Loucy (cell line): ENCODE measurements at regions not wholly inside any gene's neighbourhood (a gene's known extent, or its start where the extent isn't known, plus 50 kb on each side); places are given as distances from the start of the nearest gene placed in this dataset.
"Not testable (repeated sequence)": the region's sequence is repeated elsewhere in the genome, so short reads cannot be mapped to it uniquely, and the experiment has no call there.

ENCODE experiments used
- H2AFZ ChIP-seq: fragments of 200-600 bp; sonication (generic); 2 replicates; pipeline ENCODE4 v1.6.0; 2016; ENCODE audit warnings: antibody characterized with exemption, mild to moderate bottlenecking, low read length, moderate library complexity
- H3F3A ChIP-seq: fragments of 200-600 bp; 2 replicates; pipeline ENCODE4 v1.6.0; 2016; ENCODE audit warnings: antibody characterized with exemption, low read depth, mild to moderate bottlenecking
- H3K27me3 ChIP-seq: fragments of 200-600 bp; sonication (generic); 2 replicates; pipeline ENCODE4 v1.6.1; 2014; ENCODE audit warnings: low read length, mild to moderate bottlenecking; ENCODE audit not compliant: insufficient read depth, poor library complexity, severe bottlenecking
- H3K36me3 ChIP-seq: fragments of 200-600 bp; sonication (generic); 2 replicates; pipeline ENCODE4 v1.6.1; 2016; ENCODE audit warnings: low read length; ENCODE audit not compliant: insufficient read depth
- H3K4me1 ChIP-seq: fragments of 200-600 bp; sonication (generic); 2 replicates; pipeline ENCODE4 v1.5.1; 2014; ENCODE audit warnings: low read length, mild to moderate bottlenecking; ENCODE audit not compliant: insufficient read depth, poor library complexity, severe bottlenecking
- H3K4me2 ChIP-seq: fragments of 200-600 bp; sonication (generic); 2 replicates; pipeline ENCODE4 v1.6.0; 2014; ENCODE audit warnings: antibody characterized with exemption, low read length, low read depth, mild to moderate bottlenecking; ENCODE audit not compliant: poor library complexity, severe bottlenecking
- H3K4me3 ChIP-seq: fragments of 200-600 bp; sonication (generic); 2 replicates; pipeline ENCODE4 v1.5.1; 2014; ENCODE audit warnings: low read length, mild to moderate bottlenecking, mixed read lengths; ENCODE audit not compliant: poor library complexity, severe bottlenecking
- H3K79me2 ChIP-seq: fragments of 200-600 bp; sonication (generic); 2 replicates; pipeline ENCODE4 v1.6.1; 2014; ENCODE audit warnings: low read length; ENCODE audit not compliant: insufficient read depth
- H3K9ac ChIP-seq: fragments of 200-600 bp; sonication (generic); 2 replicates; pipeline ENCODE4 v1.6.0; 2014; ENCODE audit warnings: mild to moderate bottlenecking, low read depth, low read length, moderate library complexity; ENCODE audit not compliant: poor library complexity, severe bottlenecking
- H3K9me2 ChIP-seq: fragments of 200-600 bp; sonication (generic); replicated peaks from 2 replicates; pipeline ENCODE4 v1.6.1; 2016; ENCODE audit warnings: low read depth, low read length, mixed read lengths
- H3K9me3 ChIP-seq: fragments of 200-600 bp; sonication (generic); 2 replicates; pipeline ENCODE4 v1.6.1; 2014; ENCODE audit warnings: mild to moderate bottlenecking, antibody characterized with exemption, low read length, low read depth; ENCODE audit not compliant: insufficient read depth
- H4K20me1 ChIP-seq: fragments of 200-600 bp; sonication (generic); 2 replicates; pipeline ENCODE4 v1.6.0; 2014; ENCODE audit warnings: antibody characterized with exemption, low read length, mild to moderate bottlenecking; ENCODE audit not compliant: insufficient read depth, poor library complexity, severe bottlenecking
- CTCF ChIP-seq: fragments of 200-600 bp; sonication (generic); conservative IDR thresholded peaks from 2 replicates; pipeline ENCODE4 v1.5.1; 2014; ENCODE audit warnings: mild to moderate bottlenecking, antibody characterized with exemption, low read length
- EZH2phosphoT487 ChIP-seq: fragments of 200-600 bp; IDR thresholded peaks from 2 replicates; pipeline ENCODE4 v1.6.1; 2018; ENCODE audit warnings: antibody characterized with exemption, mild to moderate bottlenecking, moderate library complexity, borderline replicate concordance

- H3K4me1 ChIP-seq, result no peaks in the 10 kb centered on the region
- no peaks in the 10 kb centered on the region for H3K27me3 ChIP-seq
- H3K36me3 ChIP-seq, result no peaks in the 10 kb centered on the region
- no peaks in the 10 kb centered on the region for H4K20me1 ChIP-seq
- H2AFZ ChIP-seq, result no peak overlapping the region
- no peaks in the 10 kb centered on the region for H3K9me2 ChIP-seq
- H3K9ac ChIP-seq, result no peak overlapping the region
- no peak overlapping the region for H3K4me3 ChIP-seq
- H3K9me3 ChIP-seq, result no peaks in the 10 kb centered on the region
- no peak overlapping the region for H3K4me2 ChIP-seq
- H3F3A ChIP-seq, result no peaks in the 10 kb centered on the region
- H3K79me2 ChIP-seq, result no peaks in the 10 kb centered on the region
- TF ChIP-seq EZH2phosphoT487, result no peak
- TF ChIP-seq CTCF, result no peak
These were observed 84.1 kb upstream of the PRDX6 start for GRCh38 chr1:173392895-173393658.

- no peaks in the 10 kb centered on the region for H3K27me3 ChIP-seq
- no peaks in the 10 kb centered on the region for H4K20me1 ChIP-seq
- no peaks in the 10 kb centered on the region for H3F3A ChIP-seq
- H3K36me3 ChIP-seq, result no peaks in the 10 kb centered on the region
- no peak overlapping the region for H3K4me3 ChIP-seq
- no peaks in the 10 kb centered on the region for H3K9me2 ChIP-seq
- no peaks in the 10 kb centered on the region for H3K9me3 ChIP-seq
- H2AFZ ChIP-seq, result no peak overlapping the region
- H3K9ac ChIP-seq, result no peak overlapping the region
- H3K4me2 ChIP-seq, result no peak overlapping the region
- no peaks in the 10 kb centered on the region for H3K79me2 ChIP-seq
- TF ChIP-seq CTCF (no peak), EZH2phosphoT487 (no peak)
- H3K4me1 ChIP-seq, result no peaks in the 10 kb centered on the region
These were observed 83.5 kb upstream of the PRDX6 start for GRCh38 chr1:173393659-173394000.

- H3K79me2 ChIP-seq, H3K36me3 ChIP-seq, H3K9me3 ChIP-seq, H2AFZ ChIP-seq, H3K9me2 ChIP-seq, H3K4me2 ChIP-seq, H3K9ac ChIP-seq, H3K4me3 ChIP-seq, H4K20me1 ChIP-seq, H3K4me1 ChIP-seq, H3K27me3 ChIP-seq, H3F3A ChIP-seq: not testable (repeated sequence)
These were observed 82.3 kb upstream of the PRDX6 start for GRCh38 chr1:173394813-173395212.

- Histone ChIP-seq H3K4me3 (no peak overlapping the region), H3F3A (no peaks in the 10 kb centered on the region), H3K9ac (no peak overlapping the region), H3K79me2 (no peaks in the 10 kb centered on the region), H3K27me3 (no peaks in the 10 kb centered on the region), H4K20me1 (no peaks in the 10 kb centered on the region), H3K4me2 (no peak overlapping the region), H3K9me3 (no peaks in the 10 kb centered on the region), H3K9me2 (no peaks in the 10 kb centered on the region), H2AFZ (no peak overlapping the region), H3K36me3 (no peaks in the 10 kb centered on the region), H3K4me1 (no peaks in the 10 kb centered on the region)
- TF ChIP-seq EZH2phosphoT487 (no peak), CTCF (no peak)
These were observed 81.4 kb upstream of the PRDX6 start for GRCh38 chr1:173395762-173396161.
